Ureter (tissue), 1 donor: ENCODE measurements at regions not wholly inside any gene's neighbourhood (a gene's known extent, or its start where the extent isn't known, plus 50 kb on each side); places are given as distances from the start of the nearest gene placed in this dataset.
A peak's percentile ranks its signal among the peaks of the same experiment; 100 is the strongest.

Experiments used
- DNase-seq: peaks from one replicate; pipeline ENCODE4 v3.0.0-alpha.2; 2020; ENCODE audit warnings: low spot score
- donor health status: DM: yes; HTN: yes; CAD: no.

GRCh38 chr13:99055281-99055680 is 77.4 kb upstream of the DOCK9 start:
- DNase-seq: no peak

GRCh38 chr13:99055735-99056134 is 77.9 kb upstream of the DOCK9 start:
- no peak for DNase-seq

- DNase-seq: no peak
Observed at GRCh38 chr13:99056381-99057014, 78.6 kb upstream of the DOCK9 start.

GRCh38 chr13:99057310-99057975 is 79.6 kb upstream of the DOCK9 start:
- DNase-seq: no peak

- no peak for DNase-seq
Observed at GRCh38 chr13:99058527-99059495, 80.9 kb upstream of the DOCK9 start.

- no peak for DNase-seq
Observed at GRCh38 chr13:99059498-99060075, 81.7 kb upstream of the DOCK9 start.

- DNase-seq: no peak
Observed at GRCh38 chr13:99061411-99061810, 83.5 kb upstream of the DOCK9 start.

- DNase-seq: peak; percentile 61
Observed at GRCh38 chr13:99062593-99062992, 84.7 kb upstream of the DOCK9 start.

GRCh38 chr13:99063178-99063577 is 85.3 kb upstream of the DOCK9 start:
- no peak for DNase-seq

GRCh38 chr13:99063952-99064351 is 86.1 kb upstream of the DOCK9 start:
- no peak for DNase-seq

- DNase-seq: no peak
Observed at GRCh38 chr13:99064624-99065234, 86.9 kb upstream of the DOCK9 start.

GRCh38 chr13:99065235-99066015 is 87.6 kb upstream of the DOCK9 start:
- no peak for DNase-seq

- DNase-seq: no peak
Observed at GRCh38 chr13:99066219-99066618, 88.4 kb upstream of the DOCK9 start.

- DNase-seq: no peak
Observed at GRCh38 chr13:99067159-99067985, 89.5 kb upstream of the DOCK9 start.

GRCh38 chr13:99071211-99071610 is 93.3 kb upstream of the DOCK9 start:
- DNase-seq: no peak

GRCh38 chr13:99071666-99072065 is 93.8 kb upstream of the DOCK9 start:
- DNase-seq: no peak

- DNase-seq: no peak
Observed at GRCh38 chr13:99072356-99072755, 94.5 kb upstream of the DOCK9 start.

- no peak for DNase-seq
Observed at GRCh38 chr13:99072941-99073340, 95.1 kb upstream of the DOCK9 start.

GRCh38 chr13:99074693-99075092 is 96.8 kb upstream of the DOCK9 start:
- DNase-seq: no peak
